GM18498 (cell line): ENCODE measurements at regions not wholly inside any gene's neighbourhood (a gene's known extent, or its start where the extent isn't known, plus 50 kb on each side); places are given as distances from the start of the nearest gene placed in this dataset.

Experiments
- ATAC-seq: cut with Tn5 transposase; IDR thresholded peaks from one replicate; pipeline ENCODE4 v1.9.1; 2021; ENCODE audit warnings: mild to moderate bottlenecking, moderate library complexity; ENCODE audit not compliant: unreplicated experiment

- no peak for ATAC-seq
Measured at GRCh38 chr11:19377881-19378280, 137.1 kb upstream of the E2F8 start.

DNA sequence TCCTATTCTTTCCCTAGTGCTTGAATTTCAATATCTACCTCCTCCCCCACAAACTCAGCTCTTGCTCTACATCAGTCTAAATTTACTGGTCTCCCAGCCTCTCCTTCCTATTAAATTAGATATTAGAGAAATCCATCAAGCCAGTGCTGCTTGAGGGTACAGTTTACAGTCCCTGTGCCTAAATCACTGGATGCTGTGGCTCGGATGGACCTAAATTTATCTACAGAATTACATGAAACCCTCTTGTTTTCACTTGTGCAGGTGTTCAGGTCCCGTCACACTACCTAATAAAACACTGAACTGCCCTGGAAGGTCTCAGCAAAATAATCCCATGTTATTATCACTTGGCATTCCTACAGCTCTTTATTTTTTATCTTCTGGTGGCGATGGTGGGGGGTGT is 134.7 kb upstream of the E2F8 start:
- no peak for ATAC-seq

DNA sequence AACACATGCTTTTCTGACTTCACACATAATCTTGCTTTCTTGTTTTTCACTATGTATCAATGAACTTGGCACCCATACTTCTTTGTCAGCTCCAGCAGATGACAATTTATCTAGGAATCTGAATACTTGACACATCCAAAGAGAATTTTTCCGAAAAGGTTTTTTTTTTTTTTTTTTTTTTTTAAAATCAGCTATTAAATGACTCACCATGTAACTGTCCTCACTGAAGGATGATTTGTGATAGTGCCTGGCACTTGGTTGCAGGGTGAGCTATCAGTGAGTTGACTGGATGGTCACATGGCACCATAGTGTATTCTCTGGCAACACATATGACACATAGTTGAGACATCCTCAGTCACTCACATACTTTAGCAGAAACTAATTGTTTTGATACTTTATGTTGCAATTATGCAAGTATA is 133.4 kb upstream of the E2F8 start:
- ATAC-seq = no peak

DNA sequence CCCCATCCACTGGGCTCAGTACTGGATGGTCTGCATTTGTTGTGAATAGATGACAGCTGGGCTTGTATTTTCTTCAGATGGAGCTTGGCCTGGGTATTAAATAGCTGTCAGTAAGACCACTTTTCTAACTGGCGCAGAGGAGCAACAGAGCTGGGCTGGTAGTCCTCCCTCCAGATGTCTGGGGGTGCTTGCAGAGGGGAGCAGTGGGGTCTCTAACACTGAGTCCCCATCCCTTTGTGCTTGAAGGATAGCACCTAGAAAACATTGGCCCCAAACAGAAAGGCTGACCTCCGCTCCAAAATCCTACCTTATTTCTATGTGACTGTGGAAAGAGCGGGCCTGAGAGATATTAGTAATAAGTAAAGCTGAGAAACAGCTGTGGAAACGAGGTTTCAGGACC is 131.6 kb upstream of the E2F8 start:
- no peak for ATAC-seq

GRCh38 chr11:19370100-19370861 is 129.5 kb upstream of the E2F8 start:
- ATAC-seq = no peak

GRCh38 chr11:19368726-19369375 is 128.1 kb upstream of the E2F8 start:
- ATAC-seq = no peak

DNA sequence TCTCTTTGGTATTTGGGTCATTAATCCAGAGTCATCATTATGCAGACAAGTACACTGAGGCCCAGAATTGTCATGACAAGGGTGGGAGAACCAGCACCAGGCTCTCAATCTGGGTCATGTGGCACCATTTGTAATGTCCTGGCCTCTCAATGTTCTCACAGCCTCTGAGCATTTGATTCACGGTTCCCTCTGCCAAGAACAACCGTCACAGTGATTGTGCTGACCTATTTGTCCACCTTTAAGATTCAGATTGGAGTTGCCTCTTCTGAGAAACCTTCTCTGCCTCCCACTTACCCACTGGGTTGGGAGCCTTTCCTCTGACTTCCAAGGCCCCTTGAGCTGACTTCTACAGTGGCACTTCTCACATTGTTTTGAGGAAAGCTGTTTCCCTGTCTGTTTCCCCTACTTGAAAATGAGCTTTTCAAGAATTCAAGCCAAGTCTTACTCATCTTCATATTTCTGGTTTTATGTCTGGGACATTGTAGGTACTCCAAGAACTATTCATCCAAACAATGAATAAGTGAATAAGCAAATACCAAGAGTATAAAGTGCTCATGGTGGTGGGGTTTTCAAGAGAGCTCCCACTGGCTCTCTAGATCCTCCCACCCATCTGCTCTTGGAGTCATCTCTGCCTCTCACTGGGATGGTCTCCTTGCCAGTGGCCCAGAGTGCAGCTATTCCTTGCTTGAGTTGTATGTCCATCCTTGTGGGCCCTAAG is 126.4 kb upstream of the E2F8 start:
- no peak for ATAC-seq

GRCh38 chr11:19365743-19366410 is 125.1 kb upstream of the E2F8 start:
- no peak for ATAC-seq

GRCh38 chr11:19359221-19360000 is 118.7 kb upstream of the E2F8 start:
- no peak for ATAC-seq

- ATAC-seq = no peak
Measured at GRCh38 chr11:19357943-19358342, 117.2 kb upstream of the E2F8 start.

DNA sequence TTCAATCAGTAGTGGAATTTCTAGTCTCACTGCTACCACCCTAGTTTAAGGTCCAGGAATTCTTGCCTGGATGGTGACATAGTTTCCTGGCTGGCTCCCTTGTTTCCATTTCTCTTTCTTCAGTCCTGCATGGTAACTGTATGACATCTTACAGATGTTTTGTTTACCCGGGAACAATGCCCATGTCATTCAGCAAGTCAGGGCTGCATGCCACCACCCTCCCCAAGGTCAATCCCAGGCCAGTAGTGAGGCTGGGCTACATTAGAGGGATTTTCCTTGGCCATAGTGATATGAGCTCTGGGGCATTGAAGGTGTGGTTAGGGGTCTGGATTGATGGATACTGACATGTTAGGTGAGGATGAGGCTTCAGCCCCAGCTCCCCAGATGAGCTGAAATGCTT is 114.9 kb upstream of the E2F8 start:
- no peak for ATAC-seq

GRCh38 chr11:19353287-19353850 is 112.6 kb upstream of the E2F8 start:
- ATAC-seq = no peak

DNA sequence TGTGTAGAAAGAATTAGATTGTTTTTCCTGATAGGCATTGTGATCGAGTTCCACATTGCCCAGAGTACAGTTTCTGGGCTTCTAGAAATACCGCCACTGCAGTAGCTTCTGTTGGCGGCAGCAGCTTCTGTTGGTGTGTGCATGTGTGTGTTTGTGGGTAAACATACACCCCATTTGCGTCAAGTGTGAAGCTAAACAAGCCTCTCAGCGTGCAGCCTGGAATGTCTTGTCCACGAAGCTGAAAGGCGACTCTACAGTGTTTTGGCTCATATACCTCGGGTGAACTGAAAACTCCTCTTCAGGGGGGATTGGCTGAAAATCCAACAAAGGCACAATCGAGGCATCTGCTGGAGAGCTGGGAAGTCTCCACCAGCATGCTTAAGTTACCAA is 112.0 kb upstream of the E2F8 start:
- no peak for ATAC-seq

DNA sequence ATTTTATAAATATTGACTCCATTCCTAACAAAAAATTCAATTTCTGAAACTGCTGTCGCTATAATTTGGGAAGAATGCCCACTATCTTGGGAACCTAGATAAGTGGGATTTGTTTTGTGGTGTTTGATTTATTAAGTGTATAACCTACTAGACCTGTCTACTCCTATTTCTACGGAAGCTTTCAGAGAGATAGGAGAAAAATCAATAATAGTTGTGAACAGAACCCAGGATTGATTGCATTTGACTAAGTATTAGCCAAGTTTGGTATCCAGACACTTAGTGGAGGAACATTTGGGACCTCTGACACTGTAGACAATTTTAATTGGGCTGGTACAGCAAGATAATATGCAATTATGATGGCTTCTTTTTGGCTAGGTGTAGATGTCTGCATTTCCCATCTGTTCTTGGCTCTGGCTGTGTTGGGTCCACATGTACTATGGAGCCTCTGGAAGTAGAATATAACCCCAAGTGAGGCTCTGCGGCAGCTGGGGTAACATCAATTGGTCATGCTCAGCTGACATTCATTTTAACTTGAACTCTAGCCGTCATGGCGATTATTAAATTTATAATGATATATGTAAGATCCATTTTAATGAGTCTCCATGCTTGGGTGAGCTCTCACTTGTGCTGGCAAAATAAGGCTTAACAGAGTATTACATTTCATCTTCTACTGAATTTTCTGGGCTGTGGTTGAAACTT is 111.5 kb upstream of the E2F8 start:
- ATAC-seq = no peak

GRCh38 chr11:19351426-19351825 is 110.7 kb upstream of the E2F8 start:
- no peak for ATAC-seq

- ATAC-seq = no peak
Measured at GRCh38 chr11:19350160-19350559, 109.4 kb upstream of the E2F8 start.

- ATAC-seq = no peak
Measured at GRCh38 chr11:19349340-19350025, 108.7 kb upstream of the E2F8 start.

GRCh38 chr11:19347911-19348310 is 107.2 kb upstream of the E2F8 start:
- no peak for ATAC-seq
